HG03354 (cell line): ENCODE measurements at regions not wholly inside any gene's neighbourhood (a gene's known extent, or its start where the extent isn't known, plus 50 kb on each side); places are given as distances from the start of the nearest gene placed in this dataset.
"Not testable (repeated sequence)": the region's sequence is repeated elsewhere in the genome, so short reads cannot be mapped to it uniquely, and the experiment has no call there.

Experiments
- ATAC-seq: cut with Tn5 transposase; IDR thresholded peaks from one replicate; pipeline ENCODE4 v1.9.1; 2021; ENCODE audit warnings: mild to moderate bottlenecking; ENCODE audit not compliant: unreplicated experiment, poor library complexity, severe bottlenecking

DNA sequence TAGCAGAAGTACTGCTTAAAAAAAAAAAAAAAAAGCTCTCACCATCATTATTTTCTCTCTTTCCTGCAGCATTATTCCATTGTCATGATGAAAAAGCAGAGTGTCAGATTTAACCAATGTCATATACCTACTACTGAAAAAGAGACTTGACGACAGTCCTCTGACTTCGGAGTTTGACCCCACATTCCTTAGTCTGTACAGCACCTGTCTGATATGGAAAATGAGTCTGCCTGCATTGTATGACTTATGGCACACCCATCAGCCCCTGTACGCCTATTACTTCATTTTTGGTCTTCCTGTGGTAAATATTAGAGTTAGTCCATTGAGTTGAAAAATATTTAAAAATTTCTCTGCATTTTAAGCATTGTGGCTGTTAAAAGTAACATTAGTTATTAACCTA, 54.5 kb upstream of the NOX4 start:
- ATAC-seq: no peak

DNA sequence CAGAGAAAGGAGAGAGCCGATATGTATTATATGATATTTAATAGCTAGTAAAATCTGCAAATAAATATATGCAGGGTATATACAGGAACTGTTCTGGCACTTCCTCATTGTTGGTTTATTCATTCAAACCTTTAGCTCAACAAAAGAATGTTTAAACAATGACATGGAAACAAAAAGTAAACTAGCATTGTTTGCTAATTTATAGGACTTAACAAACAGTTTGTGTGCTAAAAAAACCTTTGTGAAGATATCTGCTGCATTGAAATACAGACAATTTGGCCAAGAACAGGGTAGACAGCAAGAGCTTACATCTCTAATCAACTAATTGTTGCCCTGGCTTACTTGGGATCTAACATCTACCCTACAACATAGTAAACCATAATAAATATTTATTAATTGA, 64.6 kb upstream of the NOX4 start:
- ATAC-seq: not testable (repeated sequence)

GRCh38 chr11:89556731-89557707, 65.8 kb upstream of the NOX4 start:
- not testable (repeated sequence) for ATAC-seq

DNA sequence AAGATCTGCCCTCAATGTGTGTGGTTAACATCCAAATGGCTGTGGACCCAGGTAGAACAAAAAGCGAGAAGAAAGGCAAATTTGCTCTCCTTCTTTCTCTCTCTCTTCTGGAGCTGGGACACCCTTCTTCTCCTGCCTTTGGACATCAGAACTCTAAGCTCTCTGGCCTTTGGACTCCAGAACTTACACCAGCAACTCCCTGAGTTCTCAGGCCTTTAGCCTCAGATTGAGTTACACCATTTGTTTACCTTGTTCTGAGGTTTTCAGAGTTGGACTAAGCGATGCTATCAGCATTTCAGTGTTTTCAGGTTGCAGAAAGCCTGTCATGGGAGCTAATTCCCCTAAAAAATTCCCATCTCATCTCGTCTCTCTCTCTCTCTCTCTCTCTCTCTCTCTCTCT, 69.4 kb upstream of the NOX4 start:
- ATAC-seq: not testable (repeated sequence)

- not testable (repeated sequence) for ATAC-seq
Measured at GRCh38 chr11:89562731-89563130, 71.6 kb upstream of the NOX4 start.

GRCh38 chr11:89566972-89567371, 75.8 kb upstream of the NOX4 start:
- no peak for ATAC-seq

- not testable (repeated sequence) for ATAC-seq
Measured at GRCh38 chr11:89569387-89569786, 78.2 kb upstream of the NOX4 start.

DNA sequence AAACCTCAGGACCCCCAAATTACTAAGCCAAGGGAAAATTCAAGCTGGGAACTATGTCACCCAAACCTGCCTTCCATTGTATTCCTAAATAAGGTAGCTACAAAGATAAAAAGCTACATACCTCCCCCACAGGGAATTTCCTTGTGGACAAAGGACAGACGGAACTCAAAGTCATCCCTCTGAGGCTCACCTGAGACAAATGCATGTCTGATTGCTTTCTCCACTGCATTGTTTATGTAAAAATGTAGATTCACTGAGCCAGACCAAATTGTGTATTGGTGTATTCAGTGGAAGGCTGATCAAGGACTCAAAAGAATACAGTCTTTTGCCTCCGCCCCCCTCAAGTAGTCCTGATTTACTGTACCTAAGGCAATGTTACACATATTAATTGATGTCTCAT, 80.5 kb upstream of the NOX4 start:
- ATAC-seq: not testable (repeated sequence)

DNA sequence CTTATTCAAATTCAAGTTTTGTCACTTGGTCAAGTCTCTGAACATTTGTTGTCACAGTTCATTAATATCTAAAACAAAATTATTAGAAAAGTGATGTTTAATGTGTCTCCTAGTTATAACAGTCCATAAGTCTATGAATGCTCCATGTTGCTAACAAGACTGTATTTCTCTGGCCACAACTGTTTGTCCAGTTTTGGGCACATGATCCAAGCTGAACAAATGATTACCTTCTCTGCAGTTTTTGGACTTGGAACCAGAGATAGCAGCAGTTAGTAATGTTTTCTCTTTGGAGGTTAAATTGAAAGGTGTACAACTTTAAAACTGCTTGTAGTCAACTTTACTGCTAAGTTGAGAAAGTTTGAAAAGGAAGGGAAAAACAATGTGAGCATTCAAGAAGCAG, 84.7 kb upstream of the NOX4 start:
- ATAC-seq: not testable (repeated sequence)

- not testable (repeated sequence) for ATAC-seq
Measured at GRCh38 chr11:89577428-89577827, 86.3 kb upstream of the NOX4 start.

DNA sequence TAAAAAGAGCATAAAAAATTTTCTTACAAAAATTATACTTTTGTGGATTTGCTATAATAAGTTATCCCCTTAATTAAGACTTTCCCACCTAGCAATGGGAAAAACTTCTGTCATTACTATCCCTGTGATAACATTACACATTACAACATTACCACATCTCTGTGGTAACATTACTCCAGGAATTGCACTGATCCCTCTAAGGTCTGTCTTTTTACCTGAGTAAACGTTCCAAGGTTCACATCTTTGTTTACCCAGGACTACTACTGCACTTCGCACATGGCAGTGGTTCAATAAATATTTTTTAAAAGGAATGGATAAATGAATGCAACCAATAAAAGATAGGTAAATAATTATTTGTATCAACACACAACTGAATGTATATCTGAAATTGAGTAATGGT, 92.4 kb upstream of the NOX4 start:
- no peak for ATAC-seq

GRCh38 chr11:89585046-89585445, 93.9 kb upstream of the NOX4 start:
- not testable (repeated sequence) for ATAC-seq

GRCh38 chr11:89585471-89585870, 94.3 kb upstream of the NOX4 start:
- ATAC-seq: not testable (repeated sequence)

- ATAC-seq: not testable (repeated sequence)
Measured at GRCh38 chr11:89589413-89589812, 98.2 kb upstream of the NOX4 start.

- not testable (repeated sequence) for ATAC-seq
Measured at GRCh38 chr11:89590008-89590632, 98.9 kb upstream of the NOX4 start.

DNA sequence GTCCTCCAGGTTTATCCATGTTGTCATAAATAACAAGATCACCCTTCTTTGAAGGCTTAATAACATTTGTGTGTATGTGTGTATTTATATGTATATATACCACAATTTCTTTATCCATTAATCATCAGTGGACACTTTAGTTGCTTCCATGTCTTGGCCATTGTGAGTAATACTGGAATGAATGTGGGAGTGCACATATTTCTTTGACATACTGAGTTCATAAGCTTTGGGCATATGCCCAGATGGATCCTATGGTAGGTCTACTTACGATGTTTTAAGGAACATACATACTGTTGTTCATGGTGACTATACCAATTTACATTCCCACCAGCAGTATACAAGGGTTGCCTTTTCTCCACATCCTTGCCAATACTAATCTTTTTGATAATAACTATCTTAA, 108.8 kb upstream of the TRIM77 start:
- ATAC-seq: not testable (repeated sequence)

DNA sequence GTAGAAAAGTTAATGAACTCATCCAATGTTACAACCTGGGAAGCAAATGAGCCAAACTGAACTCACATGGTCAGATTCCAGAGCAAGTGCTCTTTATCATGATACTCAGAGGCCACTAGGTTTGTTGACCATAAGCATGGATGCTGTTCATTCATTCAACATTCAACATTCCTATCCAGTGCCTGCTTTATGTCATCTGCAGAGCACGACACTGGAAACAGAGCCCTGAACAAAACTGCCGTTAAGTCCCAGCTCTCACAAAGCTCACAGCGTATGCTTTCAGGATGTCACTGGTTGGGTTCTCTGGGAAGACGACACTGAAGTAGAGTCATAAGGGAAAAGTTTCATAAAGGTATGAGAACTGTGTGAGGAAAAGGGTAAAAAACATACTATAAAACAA, 105.8 kb upstream of the TRIM77 start:
- ATAC-seq: no peak

DNA sequence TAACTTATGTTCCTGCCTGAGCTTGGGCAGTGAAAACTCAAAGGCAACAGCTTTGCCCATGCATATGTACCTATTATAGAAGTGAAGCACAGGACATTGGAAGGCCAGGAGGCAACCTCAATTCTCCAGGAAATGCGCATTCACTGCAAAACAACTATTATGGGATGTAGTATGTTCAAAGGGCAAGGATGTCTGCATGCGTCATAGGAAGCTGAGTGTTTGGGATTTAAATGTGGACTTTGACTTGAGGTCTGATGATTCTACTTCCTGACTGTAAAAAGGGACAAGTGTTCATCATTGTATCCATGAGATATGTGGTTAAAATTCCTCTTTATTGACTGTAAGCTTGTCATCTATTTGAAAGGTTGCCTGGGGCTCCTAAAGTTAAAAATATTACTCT, 103.3 kb upstream of the TRIM77 start:
- not testable (repeated sequence) for ATAC-seq

GRCh38 chr11:89607497-89607896, 102.6 kb upstream of the TRIM77 start:
- not testable (repeated sequence) for ATAC-seq

DNA sequence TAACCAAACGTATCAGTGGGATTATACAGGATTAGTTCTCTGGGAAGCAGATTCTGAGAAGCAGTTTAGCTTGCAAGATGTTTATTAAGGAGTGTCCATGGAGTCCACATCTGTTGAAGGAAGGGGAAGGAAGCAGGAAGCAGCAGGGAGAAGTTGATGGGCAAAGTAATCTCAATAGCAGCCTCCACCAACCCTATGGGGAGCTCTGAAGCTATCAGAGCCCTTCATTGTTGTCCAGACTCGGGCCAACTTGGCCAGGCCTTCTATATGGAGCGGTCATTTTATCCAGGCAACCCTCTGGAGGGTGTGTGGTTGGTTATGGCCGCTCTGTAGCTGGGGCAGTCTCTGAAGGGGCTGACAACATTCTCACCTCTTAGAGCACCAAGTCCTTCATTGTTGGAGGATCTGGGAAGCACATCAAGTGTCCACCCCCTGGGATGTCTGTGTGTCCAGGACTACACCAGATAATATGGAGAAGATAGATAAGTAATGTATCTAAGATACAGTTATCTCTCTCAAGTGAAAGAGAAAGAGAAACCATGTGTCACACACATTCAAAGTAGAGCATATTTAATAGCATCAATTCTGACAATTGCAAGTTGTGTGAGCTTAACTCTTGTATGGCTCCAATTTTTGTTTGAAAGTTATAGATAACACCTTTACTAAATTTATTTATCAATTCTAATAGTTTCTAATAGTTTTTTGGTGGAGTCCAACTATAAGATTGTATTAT, 101.7 kb upstream of the TRIM77 start:
- ATAC-seq: peak; percentile 53
